Smooth muscle cell (in vitro differentiated cells): ENCODE measurements at regions not wholly inside any gene's neighbourhood (a gene's known extent, or its start where the extent isn't known, plus 50 kb on each side); places are given as distances from the start of the nearest gene placed in this dataset.

Source experiments
- DNase-seq: peaks from one replicate; lab custom pipeline; 2025; ENCODE audit not compliant: unreplicated experiment; lab: John Stamatoyannopoulos, UW
- H2AFZ ChIP-seq: fragments of 200-600 bp; sonication (generic); 2 replicates; pipeline ENCODE4 v1.6.0; 2016; ENCODE audit warnings: antibody characterized with exemption, low read depth, mild to moderate bottlenecking
- H3F3A ChIP-seq: fragments of 200-600 bp; sonication (generic); 2 replicates; pipeline ENCODE4 v1.6.0; 2017; ENCODE audit warnings: antibody characterized with exemption, low read depth
- H3K27ac ChIP-seq: fragments of 200-600 bp; sonication (generic); 2 replicates; pipeline ENCODE4 v1.5.1; 2016; ENCODE audit warnings: low read depth, mild to moderate bottlenecking
- H3K27me3 ChIP-seq: fragments of 200-600 bp; sonication (generic); 2 replicates; pipeline ENCODE4 v1.6.1; 2016; ENCODE audit warnings: low read depth, mild to moderate bottlenecking
- H3K36me3 ChIP-seq: fragments of 200-600 bp; sonication (generic); 2 replicates; pipeline ENCODE4 v1.5.1; 2016; ENCODE audit warnings: low read depth
- H3K4me1 ChIP-seq: fragments of 200-600 bp; sonication (generic); 2 replicates; pipeline ENCODE4 v1.5.1; 2016; ENCODE audit warnings: low read depth
- H3K4me2 ChIP-seq: fragments of 200-600 bp; sonication (generic); 2 replicates; pipeline ENCODE4 v1.6.0; 2016; ENCODE audit warnings: mild to moderate bottlenecking
- H3K4me3 ChIP-seq: fragments of 200-600 bp; sonication (generic); 2 replicates; pipeline ENCODE4 v1.5.1; 2016; ENCODE audit warnings: mild to moderate bottlenecking
- H3K79me2 ChIP-seq: fragments of 200-600 bp; sonication (generic); 2 replicates; pipeline ENCODE4 v1.6.0; 2016; ENCODE audit warnings: low read depth, mild to moderate bottlenecking
- H3K9ac ChIP-seq: fragments of 200-600 bp; sonication (generic); 2 replicates; pipeline ENCODE4 v1.6.0; 2016; ENCODE audit warnings: low read depth
- H3K9me3 ChIP-seq: fragments of 200-600 bp; sonication (generic); replicated peaks from 2 replicates; pipeline ENCODE4 v1.5.1; 2016; ENCODE audit warnings: low read depth
- H4K20me1 ChIP-seq: fragments of 200-600 bp; sonication (generic); 2 replicates; pipeline ENCODE4 v1.6.0; 2016; ENCODE audit warnings: low read depth
- CTCF ChIP-seq: fragments of 200-600 bp; sonication (generic); IDR thresholded peaks from 2 replicates; pipeline ENCODE4 v1.5.1; 2017; ENCODE audit warnings: borderline replicate concordance, mild to moderate bottlenecking, antibody characterized with exemption; ENCODE audit not compliant: insufficient read depth, poor library complexity, severe bottlenecking
- WGBS: methylation state at CpG from one replicate; pipeline ENCODE4 v1.1.7; 2016; ENCODE audit warnings: low lambda C conversion rate; 5-methylcytosine and 5-hydroxymethylcytosine counted together

- Histone ChIP-seq H4K20me1 (no peaks in the 10 kb centered on the region), H3K27me3 (no peaks in the 10 kb centered on the region), H3K36me3 (no peaks in the 10 kb centered on the region), H2AFZ (no peak overlapping the region), H3K4me2 (no peak overlapping the region), H3K79me2 (no peaks in the 10 kb centered on the region), H3K27ac (no peak overlapping the region), H3F3A (no peaks in the 10 kb centered on the region), H3K9me3 (no peaks in the 10 kb centered on the region), H3K4me1 (no peaks in the 10 kb centered on the region), H3K9ac (no peak overlapping the region), H3K4me3 (no peak overlapping the region)
- DNase-seq, result no peak
- 77% methylated on average over 1 of the region's 1 CpG for WGBS
- TF ChIP-seq CTCF, result no peak
These were observed 177.3 kb upstream of the SERP2 start for GRCh38 chr13:44196196-44196751.

- H3K79me2 ChIP-seq, result no peaks in the 10 kb centered on the region
- DNase-seq, result no peak
- TF ChIP-seq CTCF, result no peak
- no peak overlapping the region for H2AFZ ChIP-seq
- no peaks in the 10 kb centered on the region for H4K20me1 ChIP-seq
- no peak overlapping the region for H3K9ac ChIP-seq
- H3K36me3 ChIP-seq, result no peaks in the 10 kb centered on the region
- peak overlapping the region; percentile 29 for H3K4me2 ChIP-seq
- H3K27ac ChIP-seq, result peak overlapping the region; percentile 67
- H3F3A ChIP-seq, result no peaks in the 10 kb centered on the region
- no peaks in the 10 kb centered on the region for H3K9me3 ChIP-seq
- no peaks in the 10 kb centered on the region for H3K27me3 ChIP-seq
- 73% methylated on average over 1 of the region's 1 CpG for WGBS
- H3K4me1 ChIP-seq, result no peaks in the 10 kb centered on the region
- no peak overlapping the region for H3K4me3 ChIP-seq
These were observed 175.5 kb upstream of the SERP2 start for GRCh38 chr13:44197791-44198770.

DNA sequence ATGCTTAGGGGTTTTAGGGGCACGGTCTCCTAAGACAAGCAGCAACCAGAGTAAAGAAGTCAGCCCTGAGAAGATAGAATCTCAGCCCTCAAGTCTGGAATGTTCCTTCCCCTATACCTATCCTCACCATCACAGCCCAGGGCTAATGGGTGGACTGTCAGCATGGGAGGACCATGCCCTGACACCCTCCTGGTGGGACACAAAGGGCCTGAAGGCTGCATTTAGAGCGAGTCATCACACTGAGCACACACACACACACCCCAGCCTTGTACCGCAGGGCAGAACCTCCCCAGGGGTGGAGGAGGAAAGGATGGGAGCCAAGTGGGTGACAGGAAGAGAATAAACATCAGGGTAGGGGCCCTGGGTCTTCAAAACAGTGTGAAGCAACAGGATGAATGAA is 174.8 kb upstream of the SERP2 start:
- no peak overlapping the region for H3K27ac ChIP-seq
- no peak for TF ChIP-seq CTCF
- no peaks in the 10 kb centered on the region for H3F3A ChIP-seq

More for the DNA sequence above, 174.8 kb upstream of the SERP2 start:
- Histone ChIP-seq H3K9ac (no peak overlapping the region), H2AFZ (no peak overlapping the region), H3K4me3 (no peak overlapping the region), H3K36me3 (no peaks in the 10 kb centered on the region), H3K9me3 (no peaks in the 10 kb centered on the region), H3K4me2 (peak overlapping the region; percentile 29), H4K20me1 (no peaks in the 10 kb centered on the region), H3K27me3 (no peaks in the 10 kb centered on the region), H3K79me2 (no peaks in the 10 kb centered on the region), H3K4me1 (no peaks in the 10 kb centered on the region)
- 76% methylated on average over 3 of the region's 3 CpGs for WGBS
- no peak for DNase-seq
